Body of pancreas (tissue), 4 donors: ENCODE measurements at regions not wholly inside any gene's neighbourhood (a gene's known extent, or its start where the extent isn't known, plus 50 kb on each side); places are given as distances from the start of the nearest gene placed in this dataset.

ENCODE experiments used
- ATAC-seq: fragments of 150-250 bp; one replicate; pipeline ENCODE4 v1.9.1; 2016
- DNase-seq, 4 donors: peaks; one replicate each; pipeline ENCODE4 v3.0.0-alpha.2; 2019
- H3K27ac ChIP-seq, 4 donors: fragments of 200-600 bp; sonication (generic); 1 replicate in 3 of 4; 2 replicates in 1 of 4; pipeline versions ENCODE4 v1.5.1 to v1.6.1; 2016 to 2019; ENCODE audit warnings: mild to moderate bottlenecking in 1 of 4, mixed read lengths in 1 of 4, moderate library complexity in 1 of 4
- H3K27me3 ChIP-seq, 2 donors: fragments of 200-600 bp; sonication (generic); one replicate each; pipeline ENCODE4 v1.6.0; 2016; ENCODE audit warnings: mild to moderate bottlenecking in 1 of 2
- H3K36me3 ChIP-seq, 2 donors: fragments of 200-600 bp; sonication (generic); replicated peaks in 1 of 2; 2 replicates each; pipeline ENCODE4 v1.5.1; 2016; ENCODE audit warnings: low read depth in 2 of 2; ENCODE audit not compliant: insufficient read depth in 1 of 2
- H3K4me1 ChIP-seq: fragments of 200-600 bp; sonication (generic); one replicate; pipeline ENCODE4 v1.6.0; 2016
- H3K4me3 ChIP-seq, 2 donors: fragments of 200-600 bp; sonication (generic); 1 replicate in 1 of 2; 2 replicates in 1 of 2; pipeline ENCODE4 v1.5.1; 2016 to 2019
- H3K9me3 ChIP-seq, 3 donors: fragments of 200-600 bp; sonication (generic); 1 replicate in 2 of 3; 2 replicates in 1 of 3; pipeline ENCODE4 v1.5.1; 2016
- CTCF ChIP-seq, 7 experiments: fragments of 450-650 bp in 4 of 7; fragments of 200-600 bp in 3 of 7; sonication (generic) in 3 of 7; IDR thresholded peaks; one replicate each; pipeline ENCODE4 v1.5.1; 2016 to 2019; ENCODE audit warnings: antibody characterized with exemption in 7 of 7
- POLR2A ChIP-seq, 3 donors: fragments of 450-650 bp; IDR thresholded peaks; one replicate each; pipeline ENCODE4 v1.6.1; 2016; ENCODE audit warnings: antibody characterized with exemption in 3 of 3, mild to moderate bottlenecking in 2 of 3
- WGBS, 2 donors: methylation state at CpG; one replicate each; pipeline ENCODE4 v1.1.5; 2017; 5-methylcytosine and 5-hydroxymethylcytosine counted together
- intact Hi-C: fragments of 100-400 bp; cut with DNase I; formaldehyde crosslinking; loops from one replicate; pipeline ENCODE4 v1.15.1; 2023

GRCh38 chr20:20864351-20865096 is 152.1 kb upstream of the RALGAPA2 start:
- Histone ChIP-seq H3K27me3 (no peaks in the 10 kb centered on the region), H3K36me3 (no peaks in the 10 kb centered on the region), H3K4me3 (no peak overlapping the region), H3K4me1 (no peaks in the 10 kb centered on the region), H3K27ac (no peak overlapping the region), H3K9me3 (no peaks in the 10 kb centered on the region)
- TF ChIP-seq CTCF (IDR thresholded peaks at IDR 0.05): peak in 4 of 7 experiments; percentile 21 to 39 (median 32)
- TF ChIP-seq POLR2A (IDR thresholded peaks at IDR 0.05): no peak
- intact Hi-C loops: loop anchor here (5.0 kb wide), 1 partner anchor 638 kb away; no protein-coding TSS in a partner anchor
- 56 to 57% methylated on average over 3 of the region's 3 CpGs for WGBS, 2 donors
- ATAC-seq (no peak), DNase-seq (no peak)

DNA sequence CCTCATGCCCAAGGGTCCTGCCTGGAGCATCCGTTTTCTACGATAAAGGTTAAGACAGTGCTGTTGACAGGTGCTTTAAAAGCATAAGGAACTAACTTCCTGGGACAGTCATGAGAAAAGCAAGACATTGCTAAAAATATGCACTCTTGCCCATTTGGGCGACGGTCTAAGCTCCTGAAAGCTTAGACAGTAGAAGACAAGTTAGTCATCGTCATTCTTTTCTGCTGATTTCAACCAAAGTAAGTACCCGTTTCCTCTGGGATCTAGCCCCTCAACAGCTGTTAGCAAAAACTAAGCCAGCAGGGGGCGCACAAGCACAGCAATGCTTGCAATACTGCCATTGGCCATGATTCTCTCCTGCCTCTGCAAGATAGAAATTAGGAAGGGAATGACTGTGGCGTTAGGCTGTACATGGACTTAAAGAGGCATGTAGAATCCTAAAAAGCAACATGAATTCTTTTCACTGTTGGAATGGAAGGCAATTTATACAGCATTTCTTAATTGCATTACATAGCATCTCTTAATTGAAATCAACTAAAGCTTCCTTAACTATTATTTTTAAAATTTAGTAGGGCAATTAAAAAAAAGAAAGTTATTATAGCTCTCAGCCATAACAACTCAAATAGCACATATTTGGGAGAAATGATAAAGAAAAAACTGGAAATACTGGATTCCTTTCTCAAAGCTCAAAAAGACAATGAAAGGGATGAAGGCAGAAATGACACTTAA is 147.8 kb upstream of the RALGAPA2 start:
- TF ChIP-seq POLR2A (IDR thresholded peaks at IDR 0.05) (no peak), CTCF (IDR thresholded peaks at IDR 0.05) (peak; percentile 84 to 95 (median 90))
- intact Hi-C loops: loop anchor here (5.0 kb wide), 1 partner anchor 642 kb away; no protein-coding TSS in a partner anchor
- ATAC-seq (peak; percentile 68), DNase-seq (peak; percentile 83 to 91 (median 86))
- Histone ChIP-seq H3K9me3 (no peaks in the 10 kb centered on the region), H3K4me3 (no peak overlapping the region), H3K36me3 (no peaks in the 10 kb centered on the region), H3K27me3 (no peaks in the 10 kb centered on the region), H3K4me1 (no peaks in the 10 kb centered on the region), H3K27ac (no peak overlapping the region)
- WGBS, 2 donors: 9 to 15% methylated on average over 8 of the region's 8 CpGs

- no peaks in the 10 kb centered on the region for H3K36me3 ChIP-seq
- no peak overlapping the region for H3K4me3 ChIP-seq
- no peak for ATAC-seq
- WGBS, 2 donors: 14 to 39% methylated on average over 6 to 7 of the region's 7 CpGs
- no peaks in the 10 kb centered on the region for H3K9me3 ChIP-seq
- H3K4me1 ChIP-seq: no peaks in the 10 kb centered on the region
- intact Hi-C loops: no loop called here
- H3K27me3 ChIP-seq: no peaks in the 10 kb centered on the region
- TF ChIP-seq CTCF (IDR thresholded peaks at IDR 0.05) (no peak), POLR2A (IDR thresholded peaks at IDR 0.05) (no peak)
- H3K27ac ChIP-seq: no peak overlapping the region
- no peak for DNase-seq
Measured at GRCh38 chr20:20859510-20859909, 147.1 kb upstream of the RALGAPA2 start.

GRCh38 chr20:20856956-20857355 is 144.5 kb upstream of the RALGAPA2 start:
- Histone ChIP-seq H3K4me1 (no peaks in the 10 kb centered on the region), H3K36me3 (no peaks in the 10 kb centered on the region), H3K9me3 (no peaks in the 10 kb centered on the region), H3K4me3 (no peak overlapping the region), H3K27ac (no peak overlapping the region), H3K27me3 (no peaks in the 10 kb centered on the region)
- no peak for ATAC-seq
- TF ChIP-seq POLR2A (IDR thresholded peaks at IDR 0.05) (no peak), CTCF (IDR thresholded peaks at IDR 0.05) (no peak)
- intact Hi-C loops: no loop called here
- no peak for DNase-seq
- WGBS, 2 donors: 40 to 42% methylated on average over 2 of the region's 2 CpGs
